GM18861 (cell line): ENCODE measurements at regions not wholly inside any gene's neighbourhood (a gene's known extent, or its start where the extent isn't known, plus 50 kb on each side); places are given as distances from the start of the nearest gene placed in this dataset.

Experiments
- ATAC-seq: cut with Tn5 transposase; IDR thresholded peaks from one replicate; pipeline ENCODE4 v1.9.1; 2021; ENCODE audit not compliant: unreplicated experiment

DNA sequence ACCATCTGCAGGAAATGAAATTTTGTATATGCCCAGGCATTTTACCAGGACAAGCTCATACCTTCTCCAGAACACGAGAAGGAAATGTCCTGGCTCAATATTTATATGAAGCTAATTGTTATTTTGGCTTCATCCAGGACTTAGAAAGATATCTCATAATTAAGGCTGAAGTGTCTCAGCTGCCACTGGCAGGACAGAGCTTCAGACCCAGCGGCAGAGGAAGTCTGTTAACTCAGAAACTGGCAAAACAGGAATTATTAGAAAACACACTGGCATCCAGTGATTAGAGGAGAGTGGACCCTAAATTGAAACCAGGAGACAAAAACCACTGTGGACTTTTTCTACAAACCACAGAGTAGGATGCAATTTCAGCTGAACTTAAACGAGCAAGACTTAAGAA is 329.7 kb downstream of the CYRIA start:
- no peak for ATAC-seq

DNA sequence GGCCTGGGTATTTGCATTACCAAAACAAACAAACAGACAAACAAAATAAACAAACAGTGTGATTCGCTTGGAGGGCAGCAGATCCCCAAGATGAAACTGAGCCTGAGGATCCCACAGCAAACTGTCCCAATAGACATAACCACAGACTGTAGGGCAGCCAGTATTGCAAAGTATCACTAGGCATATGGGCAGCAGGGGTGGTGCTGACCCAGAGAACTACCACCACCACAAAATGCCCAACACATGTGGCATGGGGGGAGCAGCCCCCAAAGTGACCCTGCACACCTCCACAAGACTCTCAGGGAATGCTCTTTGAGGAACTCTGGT is 330.1 kb downstream of the CYRIA start:
- no peak for ATAC-seq

DNA sequence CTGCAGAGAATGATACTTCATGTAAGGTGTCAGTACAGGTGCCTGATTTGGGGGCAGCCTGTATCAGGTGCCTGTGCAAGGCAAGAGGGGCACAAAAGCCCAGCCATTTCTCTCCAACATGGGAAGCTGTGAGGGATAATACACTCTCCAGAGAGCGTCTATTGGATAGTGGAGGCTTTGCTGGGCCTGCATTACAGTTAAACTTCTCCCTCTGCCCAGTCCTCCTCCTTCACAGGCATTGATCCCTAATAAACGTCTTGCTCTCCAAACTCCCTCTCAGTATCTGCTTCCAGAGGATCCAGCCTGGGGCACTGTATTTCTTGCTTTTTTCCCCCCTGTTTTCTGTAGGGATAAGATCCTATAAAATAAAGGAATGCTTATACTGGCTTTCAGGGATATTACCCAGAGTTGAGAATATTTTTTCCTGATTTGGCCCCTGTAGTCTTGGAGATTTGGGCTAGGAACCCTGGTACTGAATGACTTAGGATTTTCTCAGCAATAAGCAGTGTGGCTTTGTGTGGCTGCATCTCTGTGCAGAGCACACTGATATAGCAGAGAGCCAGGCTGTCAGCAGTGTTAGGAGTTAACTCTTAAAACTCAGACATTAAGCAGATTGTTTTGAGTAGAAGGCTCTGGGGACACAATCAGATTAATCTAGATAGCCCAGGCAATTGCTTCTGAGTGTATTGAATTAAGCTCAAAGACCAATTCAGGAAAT is 330.6 kb downstream of the CYRIA start:
- ATAC-seq = no peak

- ATAC-seq = no peak
Observed at GRCh38 chr2:16334366-16334765, 331.3 kb downstream of the CYRIA start.

GRCh38 chr2:16333681-16334080 is 332.0 kb downstream of the CYRIA start:
- ATAC-seq = no peak

DNA sequence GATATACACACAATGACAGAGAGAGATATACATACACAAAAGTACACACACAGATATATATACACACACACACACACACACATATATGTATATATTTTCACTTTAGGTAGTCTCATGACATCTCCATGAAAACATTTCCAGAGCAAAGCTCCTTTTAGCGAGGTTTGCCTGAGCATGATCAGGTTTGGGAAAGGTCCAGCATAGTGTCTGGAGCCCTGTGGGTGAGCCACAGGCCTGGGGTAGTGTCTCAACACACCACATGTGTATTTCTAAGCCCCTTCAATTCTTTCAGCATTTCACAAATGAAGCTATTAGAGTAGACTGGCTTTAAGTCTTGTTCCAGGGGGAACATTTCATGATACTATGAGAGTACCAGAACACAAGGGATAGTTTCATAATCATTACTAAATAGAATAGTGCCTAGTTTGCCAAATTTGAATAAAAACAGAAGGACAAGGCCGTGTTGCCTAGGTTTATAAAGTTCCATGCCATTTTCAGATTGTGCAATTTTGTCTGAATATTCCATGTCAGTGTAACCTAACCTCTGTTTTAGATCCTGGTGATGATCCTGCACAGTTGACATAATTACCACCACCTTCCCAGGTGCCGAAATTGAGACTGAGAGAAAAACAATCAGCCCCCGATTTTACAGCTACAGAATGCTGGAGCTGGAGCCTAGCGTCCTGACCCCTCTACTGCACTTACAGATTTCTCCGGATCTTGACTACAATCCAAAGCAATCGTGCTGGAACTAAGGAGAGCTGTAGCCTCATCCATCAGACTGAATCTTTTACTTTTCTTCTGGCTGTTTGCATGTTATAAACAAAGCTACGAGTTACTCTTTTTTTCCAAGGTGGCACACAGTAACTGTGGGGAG is 332.7 kb downstream of the CYRIA start:
- ATAC-seq = no peak

- ATAC-seq = no peak
Observed at GRCh38 chr2:16331772-16332171, 333.9 kb downstream of the CYRIA start.

DNA sequence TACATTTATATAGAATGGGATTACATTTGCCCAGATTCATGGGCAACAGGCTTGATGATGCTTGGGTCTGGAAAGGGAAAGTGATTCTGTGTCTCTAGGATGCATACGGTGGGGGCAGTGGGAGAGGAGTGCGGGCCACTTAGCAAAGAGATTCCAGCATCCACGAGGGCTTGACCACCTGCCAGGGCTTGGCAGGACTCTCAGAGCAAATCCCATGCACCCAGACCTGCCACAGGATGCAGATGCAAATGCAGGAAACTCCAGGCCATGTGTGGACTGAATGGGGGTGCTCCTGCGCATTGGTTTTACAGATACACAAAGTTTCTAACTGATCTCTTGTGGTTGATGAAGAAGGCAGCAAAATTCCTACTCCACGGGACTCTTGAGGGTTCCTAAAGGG is 334.7 kb downstream of the CYRIA start:
- no peak for ATAC-seq

- no peak for ATAC-seq
Observed at GRCh38 chr2:16330571-16330970, 335.1 kb downstream of the CYRIA start.

- ATAC-seq = no peak
Observed at GRCh38 chr2:16330012-16330411, 335.6 kb downstream of the CYRIA start.

GRCh38 chr2:16329421-16329820 is 336.2 kb downstream of the CYRIA start:
- no peak for ATAC-seq

GRCh38 chr2:16328521-16329190 is 337.0 kb downstream of the CYRIA start:
- no peak for ATAC-seq

DNA sequence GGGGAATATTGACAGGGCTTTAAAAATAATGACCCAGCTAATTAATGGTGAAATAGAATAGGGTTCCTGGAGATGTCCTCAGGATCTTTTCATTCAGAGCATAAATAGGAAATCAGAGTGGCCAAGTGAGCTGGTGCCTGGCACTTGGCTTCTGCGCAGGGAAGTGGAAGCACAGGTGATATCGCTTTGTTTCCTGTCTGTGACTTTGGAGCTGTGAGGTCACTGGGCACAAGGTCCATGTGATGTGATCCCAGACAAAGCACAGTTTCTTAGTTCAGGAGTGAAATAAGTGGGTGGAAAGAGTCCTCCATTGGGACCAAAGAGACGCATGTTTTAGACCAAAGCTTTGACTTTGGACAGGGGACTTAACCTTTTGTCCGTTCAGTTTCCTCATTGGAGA is 338.3 kb downstream of the CYRIA start:
- no peak for ATAC-seq

GRCh38 chr2:16326711-16327300 is 338.8 kb downstream of the CYRIA start:
- no peak for ATAC-seq

DNA sequence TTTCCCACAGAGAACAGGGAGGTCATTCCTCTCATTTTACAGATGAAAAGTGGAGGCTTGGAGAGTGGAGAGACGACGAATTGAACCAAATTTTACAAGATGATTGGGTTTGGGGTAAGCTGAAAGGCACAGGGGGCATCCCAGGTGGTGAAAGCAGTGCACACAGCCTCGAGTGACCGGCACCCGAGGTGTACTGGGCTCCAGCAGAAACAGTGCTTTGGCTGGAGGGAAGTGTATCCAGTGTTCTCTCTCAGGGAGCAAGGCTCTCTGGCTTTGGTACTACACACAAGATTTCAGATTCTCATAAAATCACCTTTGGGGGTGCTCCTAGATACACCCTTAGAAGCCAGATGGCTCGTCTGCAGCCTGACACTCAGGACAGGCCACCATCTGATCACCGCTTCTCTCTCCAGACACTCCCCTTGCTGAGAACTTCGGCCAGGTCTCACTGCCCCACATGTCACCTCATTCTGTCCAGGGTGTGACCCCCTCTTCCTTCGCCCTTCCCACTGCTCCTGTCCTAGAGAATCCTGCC is 339.6 kb downstream of the CYRIA start:
- ATAC-seq = no peak

- no peak for ATAC-seq
Observed at GRCh38 chr2:16325016-16325975, 340.3 kb downstream of the CYRIA start.

DNA sequence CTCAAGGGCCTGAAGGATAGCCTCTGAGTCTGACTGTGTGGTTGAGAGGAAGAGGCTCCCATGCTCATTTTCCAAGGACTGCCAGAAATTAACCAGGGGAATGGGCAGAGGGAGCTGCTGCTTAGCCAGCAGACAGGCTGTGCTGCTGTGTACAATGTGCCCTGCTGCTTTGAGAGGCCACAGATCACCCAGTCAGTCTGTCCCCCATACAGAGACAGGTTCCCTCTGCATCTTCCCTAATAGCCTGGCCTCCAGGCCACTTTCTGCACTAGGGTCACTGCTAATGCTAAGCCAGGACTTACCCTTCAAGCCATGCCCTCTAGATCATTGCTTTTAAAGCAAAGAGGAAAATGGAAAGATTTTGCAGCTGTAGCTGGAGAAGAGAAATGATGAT is 341.1 kb downstream of the CYRIA start:
- ATAC-seq = no peak

- ATAC-seq = no peak
Observed at GRCh38 chr2:16323551-16324543, 341.8 kb downstream of the CYRIA start.

GRCh38 chr2:16323126-16323520 is 342.5 kb downstream of the CYRIA start:
- no peak for ATAC-seq
